Liver (tissue), 8 donors: ENCODE measurements at regions not wholly inside any gene's neighbourhood (a gene's known extent, or its start where the extent isn't known, plus 50 kb on each side); places are given as distances from the start of the nearest gene placed in this dataset.
"Not testable (repeated sequence)": the region's sequence is repeated elsewhere in the genome, so short reads cannot be mapped to it uniquely, and the experiment has no call there.

ENCODE experiments used
- DNase-seq: peaks from one replicate; pipeline ENCODE4 v3.0.0-alpha.2; 2017; ENCODE audit warnings: low spot score
- H3K27ac ChIP-seq, 2 donors: one replicate each; pipeline ENCODE4 v1.7.0; 2013; ENCODE audit warnings: inconsistent platforms in 2 of 2, low read length in 2 of 2, control low read depth in 1 of 2, low read depth in 1 of 2, mild to moderate bottlenecking in 1 of 2
- H3K27me3 ChIP-seq, 4 donors: one replicate each; pipeline versions ENCODE4 v1.6.1 to v1.7.0; 2013; ENCODE audit warnings: low read length in 3 of 4, inconsistent platforms in 1 of 4, mild to moderate bottlenecking in 1 of 4, moderate library complexity in 1 of 4; ENCODE audit not compliant: control insufficient read depth in 4 of 4, insufficient read depth in 4 of 4
- H3K36me3 ChIP-seq, 4 donors: one replicate each; pipeline versions ENCODE4 v1.6.1 to v1.7.0; 2013; ENCODE audit warnings: low read length in 3 of 4, mild to moderate bottlenecking in 3 of 4, low read depth in 1 of 4, moderate library complexity in 1 of 4; ENCODE audit not compliant: control insufficient read depth in 4 of 4, insufficient read depth in 3 of 4
- H3K4me1 ChIP-seq, 4 donors: one replicate each; pipeline versions ENCODE4 v1.6.1 to v1.7.0; 2013; ENCODE audit warnings: low read length in 3 of 4, mild to moderate bottlenecking in 3 of 4, moderate library complexity in 1 of 4; ENCODE audit not compliant: control insufficient read depth in 4 of 4, insufficient read depth in 4 of 4
- H3K4me3 ChIP-seq, 3 donors: one replicate each; pipeline versions ENCODE4 v1.6.1 to v1.7.0; 2013; ENCODE audit warnings: low read length in 3 of 3, control low read depth in 1 of 3, low read depth in 1 of 3, mild to moderate bottlenecking in 1 of 3
- H3K9ac ChIP-seq, 2 donors: one replicate each; pipeline ENCODE4 v1.7.0; 2013; ENCODE audit warnings: low read length in 2 of 2, mild to moderate bottlenecking in 2 of 2, moderate library complexity in 2 of 2, control low read depth in 1 of 2, low read depth in 1 of 2
- H3K9me3 ChIP-seq, 4 donors: one replicate each; pipeline versions ENCODE4 v1.6.1 to v1.7.0; 2013; ENCODE audit warnings: low read length in 3 of 4; ENCODE audit not compliant: control insufficient read depth in 4 of 4
- ATF3 ChIP-seq: IDR thresholded peaks from 2 replicates; pipeline ENCODE4 v1.6.1; 2016; ENCODE audit warnings: antibody characterized with exemption
- CTCF ChIP-seq: fragments of 150-350 bp; IDR thresholded peaks from 2 replicates; pipeline ENCODE4 v1.5.1; 2017; ENCODE audit warnings: improper control_type of control experiment, low read depth, low read length; ENCODE audit not compliant: missing input control
- EGR1 ChIP-seq, 2 donors: IDR thresholded peaks; 2 replicates each; pipeline ENCODE4 v1.6.1; 2016 to 2018; ENCODE audit warnings: antibody characterized with exemption in 2 of 2, low read depth in 2 of 2
- FOXA1 ChIP-seq: IDR thresholded peaks from 2 replicates; pipeline ENCODE4 v1.6.1; 2016; ENCODE audit warnings: antibody characterized with exemption
- FOXA2 ChIP-seq: IDR thresholded peaks from 2 replicates; pipeline ENCODE4 v1.6.1; 2016; ENCODE audit warnings: antibody characterized with exemption
- GABPA ChIP-seq, 2 donors: IDR thresholded peaks in 1 of 2; conservative IDR thresholded peaks in 1 of 2; 2 replicates each; pipeline ENCODE4 v1.6.1; 2016; ENCODE audit warnings: antibody characterized with exemption in 2 of 2, mild to moderate bottlenecking in 1 of 2, moderate library complexity in 1 of 2
- JUND ChIP-seq, 2 donors: IDR thresholded peaks; 2 replicates each; pipeline ENCODE4 v1.6.1; 2016; ENCODE audit warnings: antibody characterized with exemption in 2 of 2
- MAX ChIP-seq: IDR thresholded peaks from 2 replicates; pipeline ENCODE4 v1.6.1; 2016; ENCODE audit warnings: antibody characterized with exemption
- NR2F2 ChIP-seq: IDR thresholded peaks from 2 replicates; pipeline ENCODE4 v1.6.1; 2016; ENCODE audit warnings: antibody characterized with exemption
- RAD21 ChIP-seq, 2 donors: IDR thresholded peaks; 2 replicates each; pipeline ENCODE4 v1.6.1; 2016; ENCODE audit warnings: antibody characterized with exemption in 2 of 2, mild to moderate bottlenecking in 2 of 2
- REST ChIP-seq: IDR thresholded peaks from 2 replicates; pipeline ENCODE4 v1.6.1; 2016; ENCODE audit warnings: antibody characterized with exemption, mild to moderate bottlenecking
- RXRA ChIP-seq, 2 donors: IDR thresholded peaks; 2 replicates each; pipeline ENCODE4 v1.6.1; 2017 to 2018; ENCODE audit warnings: antibody characterized with exemption in 2 of 2, mild to moderate bottlenecking in 1 of 2
- TAF1 ChIP-seq: conservative IDR thresholded peaks from 2 replicates; pipeline ENCODE4 v1.6.1; 2016; ENCODE audit warnings: antibody characterized with exemption, mild to moderate bottlenecking
- WGBS: extraction: QIAGEN DNeasy Blood & Tissue Kit; methylation state at CpG from one replicate; pipeline ENCODE4 v1.1.7; 2013; 5-methylcytosine and 5-hydroxymethylcytosine counted together
- donor health status: healthy.
- donor health status: healthy.
- donor health status: healthy.
- donor health status: healthy.
- donor health status: healthy.

GRCh38 chr4:63214076-63214475, 1195.2 kb downstream of the TECRL start:
- DNase-seq, result no peak
- Histone ChIP-seq H3K9me3 (peaks cover 0 to 3% (median under 1%) of the 10 kb centered on the region in 4 donors), H3K4me1 (no peaks in the 10 kb centered on the region), H3K27me3 (no peaks in the 10 kb centered on the region), H3K4me3 (no peak overlapping the region), H3K9ac (no peak overlapping the region), H3K36me3 (no peaks in the 10 kb centered on the region), H3K27ac (no peak overlapping the region)
- TF ChIP-seq RAD21 (IDR thresholded peaks at IDR 0.05) (no peak), GABPA (IDR thresholded peaks at IDR 0.05 in 1 of 2, conservative IDR thresholded peaks at IDR 0.05 in 1 of 2) (no peak), EGR1 (IDR thresholded peaks at IDR 0.05; ENCODE audit: low read depth in 2 of 2) (no peak), REST (no peak), NR2F2 (no peak), ATF3 (no peak), CTCF (no peak), MAX (no peak), TAF1 (no peak), FOXA1 (no peak)

GRCh38 chr4:63211776-63212479, 1197.3 kb downstream of the TECRL start:
- Histone ChIP-seq H3K27ac (no peak overlapping the region), H3K27me3 (no peaks in the 10 kb centered on the region), H3K4me3 (no peak overlapping the region), H3K4me1 (no peaks in the 10 kb centered on the region), H3K36me3 (no peaks in the 10 kb centered on the region), H3K9ac (no peak overlapping the region), H3K9me3 (peaks cover 0 to 6% (median 2%) of the 10 kb centered on the region in 4 donors)
- 68% methylated on average over 2 of the region's 2 CpGs for WGBS
- DNase-seq, result no peak
- no peak for TF ChIP-seq EGR1 (IDR thresholded peaks at IDR 0.05; ENCODE audit: low read depth in 2 of 2)
- TF ChIP-seq FOXA2, result no peak

- Histone ChIP-seq H3K27me3 (no peaks in the 10 kb centered on the region), H3K9me3 (peaks cover 0 to 6% (median 2%) of the 10 kb centered on the region in 4 donors), H3K4me1 (no peaks in the 10 kb centered on the region), H3K9ac (no peak overlapping the region), H3K27ac (no peak overlapping the region), H3K36me3 (no peaks in the 10 kb centered on the region), H3K4me3 (no peak overlapping the region)
- TF ChIP-seq NR2F2, result no peak
- TF ChIP-seq FOXA1, result no peak
- TF ChIP-seq RXRA (IDR thresholded peaks at IDR 0.05), result no peak
- TF ChIP-seq JUND (IDR thresholded peaks at IDR 0.05), result no peak
- TF ChIP-seq REST, result no peak
- TF ChIP-seq FOXA2, result no peak
- WGBS, result 77% methylated on average over 2 of the region's 2 CpGs
- DNase-seq, result no peak
Measured at GRCh38 chr4:63211375-63211774, 1197.9 kb downstream of the TECRL start.

- H3K9ac ChIP-seq, H3K9me3 ChIP-seq, H3K36me3 ChIP-seq, H3K4me1 ChIP-seq, DNase-seq, H3K27me3 ChIP-seq, H3K27ac ChIP-seq, H3K4me3 ChIP-seq: not testable (repeated sequence)
- WGBS, result 89% methylated on average over 3 of the region's 3 CpGs
Measured at GRCh38 chr4:63193029-63193428, 1216.2 kb downstream of the TECRL start.
